ENCODE measurements at regions not wholly inside any gene's neighbourhood (a gene's known extent, or its start where the extent isn't known, plus 50 kb on each side); places are given as distances from the start of the nearest gene placed in this dataset.

DNA sequence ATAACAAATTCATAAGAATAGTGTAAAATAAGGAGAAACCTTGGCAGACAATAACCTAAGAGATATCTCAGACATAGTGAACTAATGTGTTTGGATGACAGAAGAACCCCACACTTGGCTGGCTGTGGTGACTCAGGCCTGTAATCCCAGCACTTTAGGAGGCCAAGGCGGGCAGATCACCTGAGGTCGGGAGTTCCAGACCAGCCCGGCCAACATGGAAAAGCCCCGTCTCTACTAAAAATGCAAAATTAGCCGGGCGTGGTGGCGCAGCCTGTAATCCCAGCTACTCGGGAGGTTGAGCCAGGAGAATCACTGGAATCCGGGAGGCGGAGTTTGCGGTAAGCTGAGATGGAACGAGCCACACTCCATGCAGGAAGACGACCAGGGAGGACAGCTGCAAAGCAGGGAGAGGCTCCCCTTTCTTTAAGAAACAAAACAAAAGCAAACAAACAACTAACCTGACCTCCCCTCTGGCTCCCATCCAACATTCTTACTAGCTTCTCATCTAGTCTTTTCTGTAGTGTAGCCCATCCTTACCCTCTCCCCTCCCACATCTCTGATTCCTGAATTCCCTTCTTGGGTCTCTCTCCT lies 84.2 kb downstream of the ZNF280B start:
- TF ChIP-seq, protein P1, sequence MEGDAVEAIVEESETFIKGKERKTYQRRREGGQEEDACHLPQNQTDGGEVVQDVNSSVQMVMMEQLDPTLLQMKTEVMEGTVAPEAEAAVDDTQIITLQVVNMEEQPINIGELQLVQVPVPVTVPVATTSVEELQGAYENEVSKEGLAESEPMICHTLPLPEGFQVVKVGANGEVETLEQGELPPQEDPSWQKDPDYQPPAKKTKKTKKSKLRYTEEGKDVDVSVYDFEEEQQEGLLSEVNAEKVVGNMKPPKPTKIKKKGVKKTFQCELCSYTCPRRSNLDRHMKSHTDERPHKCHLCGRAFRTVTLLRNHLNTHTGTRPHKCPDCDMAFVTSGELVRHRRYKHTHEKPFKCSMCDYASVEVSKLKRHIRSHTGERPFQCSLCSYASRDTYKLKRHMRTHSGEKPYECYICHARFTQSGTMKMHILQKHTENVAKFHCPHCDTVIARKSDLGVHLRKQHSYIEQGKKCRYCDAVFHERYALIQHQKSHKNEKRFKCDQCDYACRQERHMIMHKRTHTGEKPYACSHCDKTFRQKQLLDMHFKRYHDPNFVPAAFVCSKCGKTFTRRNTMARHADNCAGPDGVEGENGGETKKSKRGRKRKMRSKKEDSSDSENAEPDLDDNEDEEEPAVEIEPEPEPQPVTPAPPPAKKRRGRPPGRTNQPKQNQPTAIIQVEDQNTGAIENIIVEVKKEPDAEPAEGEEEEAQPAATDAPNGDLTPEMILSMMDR (conservative IDR thresholded peaks at IDR 0.05; ENCODE audit: low read length): no peak
- no peak for TF ChIP-seq EZH2phosphoT487 (IDR thresholded peaks at IDR 0.05; ENCODE audit: borderline replicate concordance, low read depth, low read length)
